Keratinocyte (primary cell): ENCODE measurements at regions not wholly inside any gene's neighbourhood (a gene's known extent, or its start where the extent isn't known, plus 50 kb on each side); places are given as distances from the start of the nearest gene placed in this dataset.

ENCODE experiments used
- CTCF ChIP-seq, 3 experiments: IDR thresholded peaks in 1 of 3; conservative IDR thresholded peaks in 1 of 3; optimal IDR thresholded peaks in 1 of 3; 2 replicates in 2 of 3; 3 replicates in 1 of 3; pipeline versions ENCODE3 to v1.5.1; 2011; ENCODE audit warnings: low read length in 3 of 3, mild to moderate bottlenecking in 3 of 3, moderate library complexity in 2 of 3, control low read depth in 1 of 3, inconsistent platforms in 1 of 3; ENCODE audit not compliant: insufficient read depth in 2 of 3; ENCODE audit errors: extremely low read depth in 1 of 3
- EZH2 ChIP-seq: IDR thresholded peaks from one replicate; pipeline ENCODE4 v1.6.1; 2012; ENCODE audit warnings: inconsistent platforms, mild to moderate bottlenecking, low read length, moderate library complexity

- TF ChIP-seq CTCF (optimal IDR thresholded peaks at IDR 0.05 in 1 of 3, IDR thresholded peaks at IDR 0.05 in 1 of 3, conservative IDR thresholded peaks at IDR 0.05 in 1 of 3; ENCODE audit: extremely low read depth in 1 of 3, insufficient read depth in 2 of 3, low read length in 3 of 3) (no peak), EZH2 (no peak)
Measured at GRCh38 chr18:22550861-22551260, 133.1 kb upstream of the CTAGE1 start.
